Neural cell (in vitro differentiated cells): ENCODE measurements at regions not wholly inside any gene's neighbourhood (a gene's known extent, or its start where the extent isn't known, plus 50 kb on each side); places are given as distances from the start of the nearest gene placed in this dataset.

Experiments
- H2AFZ ChIP-seq: fragments of 200-600, 300-800 bp; sonication (generic), shearing (Covaris generic); 2 replicates; pipeline ENCODE4 v1.6.0; 2014; ENCODE audit warnings: low read depth, mild to moderate bottlenecking, antibody characterized with exemption, low read length, moderate library complexity
- H3F3A ChIP-seq: fragments of 200-600 bp; shearing (Covaris generic); 2 replicates; pipeline ENCODE4 v1.6.1; 2016; ENCODE audit warnings: mild to moderate bottlenecking, moderate library complexity, mixed read lengths, antibody characterized with exemption, low read length; ENCODE audit not compliant: insufficient read depth, poor library complexity, severe bottlenecking
- H3K27ac ChIP-seq: fragments of 200-600, 300-800 bp; sonication (generic), shearing (Covaris generic); 2 replicates; pipeline ENCODE4 v1.5.1; 2014; ENCODE audit warnings: mild to moderate bottlenecking, low read length, moderate library complexity
- H3K27me3 ChIP-seq: fragments of 300-800, 200-600 bp; sonication (generic), shearing (Covaris generic); 2 replicates; pipeline ENCODE4 v1.6.0; 2014; ENCODE audit warnings: mild to moderate bottlenecking, low read depth, low read length, moderate library complexity; ENCODE audit not compliant: insufficient read depth
- H3K36me3 ChIP-seq: fragments of 300-800, 200-600 bp; sonication (generic), shearing (Covaris generic); 2 replicates; pipeline ENCODE4 v1.5.1; 2014; ENCODE audit warnings: mild to moderate bottlenecking, antibody characterized with exemption, low read length, moderate library complexity; ENCODE audit not compliant: insufficient read depth
- H3K4me2 ChIP-seq: fragments of 300-800, 200-600 bp; sonication (generic), shearing (Covaris generic); 2 replicates; pipeline ENCODE4 v1.6.0; 2014; ENCODE audit warnings: mild to moderate bottlenecking, low read length
- H3K4me3 ChIP-seq: fragments of 300-800, 200-600 bp; sonication (generic), shearing (Covaris generic); 2 replicates; pipeline ENCODE4 v1.5.1; 2014; ENCODE audit warnings: mild to moderate bottlenecking, low read length, moderate library complexity
- H3K79me2 ChIP-seq: fragments of 200-600 bp; shearing (Covaris generic); replicated peaks from 2 replicates; pipeline ENCODE4 v1.6.0; 2014; ENCODE audit warnings: mild to moderate bottlenecking, low read length, moderate library complexity; ENCODE audit not compliant: insufficient read depth
- H3K9ac ChIP-seq: fragments of 300-800, 200-600 bp; sonication (generic), shearing (Covaris generic); 2 replicates; pipeline ENCODE4 v1.6.1; 2016; ENCODE audit warnings: mild to moderate bottlenecking, low read length, mixed read lengths
- H3K9me2 ChIP-seq: fragments of 200-600 bp; shearing (Covaris generic); 2 replicates; pipeline ENCODE4 v1.6.1; 2016; ENCODE audit warnings: mild to moderate bottlenecking, low read length, mixed read lengths; ENCODE audit not compliant: insufficient read depth
- H3K9me3 ChIP-seq: fragments of 200-600, 300-800 bp; sonication (generic), shearing (Covaris generic); 2 replicates; pipeline ENCODE4 v1.6.1; 2016; ENCODE audit warnings: mild to moderate bottlenecking, mixed run types, low read length, moderate library complexity, mixed read lengths
- H4K20me1 ChIP-seq: fragments of 200-600 bp; shearing (Covaris generic); 2 replicates; pipeline ENCODE4 v1.6.1; 2016; ENCODE audit warnings: mild to moderate bottlenecking, mixed run types; ENCODE audit not compliant: insufficient read depth
- CTCF ChIP-seq: fragments of 450-650 bp; IDR thresholded peaks from 2 replicates; pipeline ENCODE4 v1.5.1; 2014; ENCODE audit warnings: antibody characterized with exemption, mild to moderate bottlenecking, moderate library complexity; ENCODE audit not compliant: poor library complexity, severe bottlenecking
- EP300 ChIP-seq: fragments of 450-650 bp; conservative IDR thresholded peaks from 2 replicates; pipeline ENCODE4 v1.6.1; 2014; ENCODE audit warnings: antibody characterized with exemption, mild to moderate bottlenecking, moderate library complexity; ENCODE audit not compliant: poor library complexity, severe bottlenecking
- EZH2 ChIP-seq: fragments of 200-600, 300-800 bp; shearing (Covaris generic), sonication (generic); IDR thresholded peaks from 2 replicates; pipeline ENCODE4 v1.6.1; 2014; ENCODE audit warnings: antibody characterized with exemption, low read length, borderline replicate concordance, mild to moderate bottlenecking; ENCODE audit not compliant: insufficient read depth, poor library complexity, severe bottlenecking
- MXI1 ChIP-seq: fragments of 450-650 bp; conservative IDR thresholded peaks from 2 replicates; pipeline ENCODE4 v1.6.1; 2014; ENCODE audit warnings: antibody characterized with exemption, mild to moderate bottlenecking; ENCODE audit not compliant: poor library complexity, severe bottlenecking
- POLR2AphosphoS5 ChIP-seq: IDR thresholded peaks from 2 replicates; pipeline ENCODE4 v1.6.1; 2012
- RAD21 ChIP-seq: fragments of 450-650 bp; conservative IDR thresholded peaks from 2 replicates; pipeline ENCODE4 v1.6.1; 2014; ENCODE audit warnings: antibody characterized with exemption, mild to moderate bottlenecking, moderate library complexity
- REST ChIP-seq: IDR thresholded peaks from 2 replicates; pipeline ENCODE4 v1.6.1; 2012; ENCODE audit warnings: borderline replicate concordance
- SMC3 ChIP-seq: fragments of 450-650 bp; conservative IDR thresholded peaks from 2 replicates; pipeline ENCODE4 v1.6.1; 2014; ENCODE audit warnings: antibody characterized with exemption, mild to moderate bottlenecking, moderate library complexity; ENCODE audit not compliant: poor library complexity
- TAF1 ChIP-seq: IDR thresholded peaks from 2 replicates; pipeline ENCODE4 v1.6.1; 2012; ENCODE audit warnings: low read depth

- Histone ChIP-seq H3K27ac (no peak overlapping the region), H3K4me2 (no peak overlapping the region), H2AFZ (no peak overlapping the region), H3K9me3 (no peaks in the 10 kb centered on the region), H3F3A (no peaks in the 10 kb centered on the region), H3K4me3 (no peak overlapping the region), H3K9me2 (no peaks in the 10 kb centered on the region), H4K20me1 (no peaks in the 10 kb centered on the region), H3K27me3 (no peaks in the 10 kb centered on the region), H3K36me3 (no peaks in the 10 kb centered on the region), H3K79me2 (no peaks in the 10 kb centered on the region), H3K9ac (no peak overlapping the region)
- no peak for TF ChIP-seq RAD21
- no peak for TF ChIP-seq EP300
- no peak for TF ChIP-seq CTCF
- no peak for TF ChIP-seq REST
- no peak for TF ChIP-seq EZH2
- no peak for TF ChIP-seq MXI1
- no peak for TF ChIP-seq SMC3
These were observed 50.6 kb upstream of the IL6 start for GRCh38 chr7:22676385-22676784.

- H3K4me2 ChIP-seq = no peak overlapping the region
- TF ChIP-seq MXI1 (no peak), RAD21 (no peak), EZH2 (no peak), EP300 (no peak), SMC3 (no peak), POLR2AphosphoS5 (no peak), REST (no peak), TAF1 (no peak), CTCF (no peak)
- no peaks in the 10 kb centered on the region for H3K9me2 ChIP-seq
- H3K27ac ChIP-seq = no peak overlapping the region
- no peaks in the 10 kb centered on the region for H3K27me3 ChIP-seq
- H3K79me2 ChIP-seq = no peaks in the 10 kb centered on the region
- no peak overlapping the region for H3K4me3 ChIP-seq
- H3K36me3 ChIP-seq = no peaks in the 10 kb centered on the region
- H4K20me1 ChIP-seq = no peaks in the 10 kb centered on the region
- H3K9me3 ChIP-seq = no peaks in the 10 kb centered on the region
- H3F3A ChIP-seq = no peaks in the 10 kb centered on the region
- no peak overlapping the region for H2AFZ ChIP-seq
- H3K9ac ChIP-seq = no peak overlapping the region
These were observed 51.1 kb upstream of the IL6 start for GRCh38 chr7:22675917-22676343.
